B cell (primary cell): ENCODE measurements at regions not wholly inside any gene's neighbourhood (a gene's known extent, or its start where the extent isn't known, plus 50 kb on each side); places are given as distances from the start of the nearest gene placed in this dataset.
"Not testable (repeated sequence)": the region's sequence is repeated elsewhere in the genome, so short reads cannot be mapped to it uniquely, and the experiment has no call there.

ENCODE experiments used
- ATAC-seq: fragments of 200-7000 bp; cut with Tn5 transposase; one replicate; pipeline ENCODE4 v1.10.0; 2021; ENCODE audit warnings: low read depth, mild to moderate bottlenecking, moderate number of reproducible peaks, moderate library complexity
- CTCF ChIA-PET: fragments of 350-600 bp; sonication (Branson Sonifier 250); formaldehyde crosslinking; loops from one replicate; lab custom pipeline; 2021; ENCODE audit warnings: antibody characterized with exemption, inconsistent platforms; lab: Charles Lee
- POLR2A ChIA-PET: fragments of 350-600 bp; sonication (Branson Sonifier 250); formaldehyde crosslinking; loops from one replicate; lab custom pipeline; 2021; ENCODE audit warnings: antibody characterized with exemption; lab: Charles Lee
- DNase-seq: peaks from one replicate; pipeline ENCODE4 v3.0.0; 2013
- H2AFZ ChIP-seq: 2 replicates; pipeline ENCODE4 v1.6.1; 2012; ENCODE audit warnings: mild to moderate bottlenecking, low read depth, low read length; ENCODE audit not compliant: insufficient read depth, poor library complexity, severe bottlenecking
- H3K27ac ChIP-seq, 2 donors: 1 replicate in 1 of 2; 2 replicates in 1 of 2; pipeline ENCODE4 v1.5.1; 2012 to 2013; ENCODE audit warnings: low read length in 2 of 2, mild to moderate bottlenecking in 2 of 2, moderate library complexity in 1 of 2
- H3K27me3 ChIP-seq, 4 experiments: fragments of 200-600 bp in 1 of 4; sonication (generic) in 1 of 4; replicated peaks in 1 of 4; 1 replicate in 2 of 4; 2 replicates in 2 of 4; pipeline versions ENCODE4 v1.6.1 to v1.7.0; 2013 to 2016; ENCODE audit warnings: low read length in 3 of 4, mild to moderate bottlenecking in 2 of 4, mixed read lengths in 1 of 4, moderate library complexity in 1 of 4; ENCODE audit not compliant: insufficient read depth in 4 of 4, control insufficient read depth in 3 of 4; ENCODE audit errors: control extremely low read depth in 1 of 4
- H3K36me3 ChIP-seq, 2 experiments: replicated peaks in 1 of 2; 1 replicate in 1 of 2; 2 replicates in 1 of 2; pipeline versions ENCODE4 v1.6.1 to v1.7.1; 2013; ENCODE audit warnings: low read length in 1 of 2; ENCODE audit not compliant: insufficient read depth in 2 of 2, control insufficient read depth in 1 of 2; ENCODE audit errors: control extremely low read depth in 1 of 2, extremely low read depth in 1 of 2
- H3K4me1 ChIP-seq, 2 donors: fragments of 200-600 bp in 1 of 2; sonication (generic) in 1 of 2; 1 replicate in 1 of 2; 2 replicates in 1 of 2; pipeline versions ENCODE4 v1.5.1 to v1.6.1; 2013 to 2017; ENCODE audit warnings: low read length in 2 of 2; ENCODE audit not compliant: control insufficient read depth in 2 of 2, insufficient read depth in 2 of 2
- H3K4me2 ChIP-seq: replicated peaks from 2 replicates; pipeline ENCODE3; 2012; ENCODE audit warnings: mild to moderate bottlenecking, low read depth, low read length; ENCODE audit not compliant: poor library complexity, severe bottlenecking
- H3K4me3 ChIP-seq, 5 experiments: fragments of 200-600 bp in 1 of 5; sonication (generic) in 1 of 5; 1 replicate in 3 of 5; 2 replicates in 2 of 5; pipeline versions ENCODE4 v1.5.1 to v1.7.0; 2011 to 2016; ENCODE audit warnings: low read length in 4 of 5, mild to moderate bottlenecking in 4 of 5, low read depth in 2 of 5, control low read depth in 1 of 5, moderate library complexity in 1 of 5; ENCODE audit not compliant: insufficient read depth in 1 of 5; ENCODE audit errors: control extremely low read depth in 1 of 5, extremely low read depth in 1 of 5
- H3K79me2 ChIP-seq: fragments of 200-600 bp; sonication (generic); one replicate; pipeline ENCODE4 v1.6.0; 2016; ENCODE audit warnings: low read length; ENCODE audit not compliant: control insufficient read depth, insufficient read depth
- H3K9ac ChIP-seq: fragments of 200-600 bp; sonication (generic); 2 replicates; pipeline ENCODE4 v1.6.1; 2017; ENCODE audit warnings: mild to moderate bottlenecking, low read length, moderate library complexity
- H3K9me3 ChIP-seq, 3 donors: one replicate each; pipeline versions ENCODE4 v1.6.1 to v1.7.1; 2013; ENCODE audit warnings: low read length in 2 of 3; ENCODE audit not compliant: control insufficient read depth in 2 of 3, insufficient read depth in 1 of 3; ENCODE audit errors: control extremely low read depth in 1 of 3
- H4K20me1 ChIP-seq: 2 replicates; pipeline ENCODE4 v1.6.0; 2012; ENCODE audit warnings: mild to moderate bottlenecking, low read length; ENCODE audit not compliant: insufficient read depth, control insufficient read depth, poor library complexity, severe bottlenecking
- H3K27ac Mint-ChIP-seq: one replicate; pipeline ENCODE4 v1.8.0; 2021; ENCODE audit warnings: mixed read lengths
- H3K27me3 Mint-ChIP-seq: one replicate; pipeline ENCODE4 v1.8.0; 2021; ENCODE audit warnings: mixed read lengths
- H3K4me1 Mint-ChIP-seq: one replicate; pipeline ENCODE4 v1.8.0; 2021; ENCODE audit warnings: mixed read lengths
- H3K4me3 Mint-ChIP-seq: one replicate; pipeline ENCODE4 v1.8.0; 2021; ENCODE audit warnings: mixed read lengths
- H3K9me3 Mint-ChIP-seq: one replicate; pipeline ENCODE4 v1.8.0; 2022; ENCODE audit warnings: mixed read lengths; ENCODE audit not compliant: insufficient read depth
- EZH2 ChIP-seq: IDR thresholded peaks from 2 replicates; pipeline ENCODE4 v1.6.1; 2012; ENCODE audit warnings: borderline replicate concordance, low read depth, mild to moderate bottlenecking, moderate library complexity, low read length; ENCODE audit not compliant: insufficient read depth, poor library complexity, severe bottlenecking
- WGBS: methylation state at CpG from one replicate; pipeline ENCODE4 v1.1.5; 2013; ENCODE audit warnings: missing lambda C conversion rate; ENCODE audit not compliant: insufficient coverage; 5-methylcytosine and 5-hydroxymethylcytosine counted together
- intact Hi-C: fragments of 100-400 bp; cut with micrococcal nuclease; formaldehyde crosslinking; loops from one replicate; pipeline ENCODE4 v1.10.0; 2022
- TF ChIP-seq, protein P1 (sequence below): fragments of 200-600 bp; IDR thresholded peaks from one replicate; pipeline ENCODE4 v1.8.0; 2022; ENCODE audit warnings: antibody characterized with exemption, mild to moderate bottlenecking

DNA sequence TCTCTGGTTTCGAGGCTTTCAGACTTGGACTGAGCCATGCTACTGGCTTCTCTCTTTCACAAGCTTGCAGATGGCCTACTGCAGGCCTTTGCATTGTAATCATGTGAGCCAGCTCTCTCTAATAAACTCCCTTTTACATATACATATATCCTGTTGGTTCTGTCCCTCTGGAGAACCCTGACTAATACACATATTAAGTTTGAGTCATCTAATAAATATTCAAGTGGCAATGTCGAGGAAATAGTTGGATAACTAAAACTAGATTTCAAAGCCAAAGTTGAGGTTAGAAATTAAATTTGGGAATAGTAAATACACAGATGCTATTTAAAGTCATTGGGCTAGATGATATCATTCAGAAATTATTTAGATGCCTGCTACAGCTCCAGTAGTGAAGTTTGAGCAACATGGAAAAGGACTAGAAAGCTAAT lies 1343.4 kb downstream of the GRIK2 start:
- H3K4me3 Mint-ChIP-seq: no peak overlapping the region
- DNase-seq (no peak), ATAC-seq (no peak)
- H3K27ac Mint-ChIP-seq: no peak overlapping the region
- no peaks in the 10 kb centered on the region for H3K27me3 Mint-ChIP-seq
- no peaks in the 10 kb centered on the region for H3K79me2 ChIP-seq
- H3K4me1 ChIP-seq: no peaks in the 10 kb centered on the region
- no peaks in the 10 kb centered on the region for H3K27me3 ChIP-seq
- H2AFZ ChIP-seq: no peak overlapping the region
- no peak overlapping the region for H3K27ac ChIP-seq
- H3K4me3 ChIP-seq: no peak overlapping the region
- H3K4me2 ChIP-seq: no peak overlapping the region
- no peak overlapping the region for H3K9ac ChIP-seq
- peaks cover 0 to 3% (median 0%) of the 10 kb centered on the region in 3 donors for H3K9me3 ChIP-seq
- no peaks in the 10 kb centered on the region for H3K4me1 Mint-ChIP-seq
- H3K9me3 Mint-ChIP-seq: no peaks in the 10 kb centered on the region
- TF ChIP-seq, protein P1, sequence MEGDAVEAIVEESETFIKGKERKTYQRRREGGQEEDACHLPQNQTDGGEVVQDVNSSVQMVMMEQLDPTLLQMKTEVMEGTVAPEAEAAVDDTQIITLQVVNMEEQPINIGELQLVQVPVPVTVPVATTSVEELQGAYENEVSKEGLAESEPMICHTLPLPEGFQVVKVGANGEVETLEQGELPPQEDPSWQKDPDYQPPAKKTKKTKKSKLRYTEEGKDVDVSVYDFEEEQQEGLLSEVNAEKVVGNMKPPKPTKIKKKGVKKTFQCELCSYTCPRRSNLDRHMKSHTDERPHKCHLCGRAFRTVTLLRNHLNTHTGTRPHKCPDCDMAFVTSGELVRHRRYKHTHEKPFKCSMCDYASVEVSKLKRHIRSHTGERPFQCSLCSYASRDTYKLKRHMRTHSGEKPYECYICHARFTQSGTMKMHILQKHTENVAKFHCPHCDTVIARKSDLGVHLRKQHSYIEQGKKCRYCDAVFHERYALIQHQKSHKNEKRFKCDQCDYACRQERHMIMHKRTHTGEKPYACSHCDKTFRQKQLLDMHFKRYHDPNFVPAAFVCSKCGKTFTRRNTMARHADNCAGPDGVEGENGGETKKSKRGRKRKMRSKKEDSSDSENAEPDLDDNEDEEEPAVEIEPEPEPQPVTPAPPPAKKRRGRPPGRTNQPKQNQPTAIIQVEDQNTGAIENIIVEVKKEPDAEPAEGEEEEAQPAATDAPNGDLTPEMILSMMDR: no peak
- no peak for TF ChIP-seq EZH2
- POLR2A ChIA-PET: no interaction called here
- H3K36me3 ChIP-seq: no peaks in the 10 kb centered on the region
- 89% methylated on average over 1 of the region's 2 CpGs for WGBS
- CTCF ChIA-PET: interaction anchor here (0.6 kb wide), 1 partner anchor 1660 kb away, joined by 3 read pairs; no protein-coding TSS in a partner anchor
- H4K20me1 ChIP-seq: no peaks in the 10 kb centered on the region
- intact Hi-C loops: no loop called here

DNA sequence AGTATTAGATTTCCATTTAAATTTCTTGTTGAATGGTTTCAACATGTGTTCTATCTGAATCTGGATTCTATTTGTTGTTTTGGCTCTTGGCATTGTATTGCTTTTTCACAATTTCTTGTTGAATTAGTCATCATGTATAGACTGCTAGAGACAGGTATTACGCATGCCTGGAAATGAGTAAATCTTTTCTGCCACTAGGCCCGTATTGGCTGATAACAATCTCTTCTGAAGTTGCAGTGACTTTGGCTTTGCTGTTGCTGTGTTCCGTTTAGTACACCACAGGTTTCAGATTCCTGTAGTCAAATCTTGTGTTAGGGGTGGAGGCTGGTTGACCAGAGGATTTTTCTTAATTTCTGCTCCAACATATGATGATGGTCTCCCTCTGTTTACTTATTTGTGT lies 1339.4 kb downstream of the GRIK2 start:
- no peak for DNase-seq
- peaks cover 0 to 3% (median 0%) of the 10 kb centered on the region in 3 donors for H3K9me3 ChIP-seq
- WGBS: 48% methylated on average over 2 of the region's 3 CpGs
- H3K79me2 ChIP-seq: no peaks in the 10 kb centered on the region
- no peaks in the 10 kb centered on the region for H3K9me3 Mint-ChIP-seq
- H3K4me1 Mint-ChIP-seq: no peaks in the 10 kb centered on the region
- CTCF ChIA-PET: no interaction called here
- H3K4me2 ChIP-seq: no peak overlapping the region
- H3K4me3 Mint-ChIP-seq: no peak overlapping the region
- H2AFZ ChIP-seq: no peak overlapping the region
- no peak overlapping the region for H3K9ac ChIP-seq
- H3K4me1 ChIP-seq: no peaks in the 10 kb centered on the region
- ATAC-seq: no peak
- H3K27ac Mint-ChIP-seq: no peak overlapping the region
- H3K36me3 ChIP-seq: no peaks in the 10 kb centered on the region
- no peaks in the 10 kb centered on the region for H4K20me1 ChIP-seq
- intact Hi-C loops: no loop called here
- no peaks in the 10 kb centered on the region for H3K27me3 ChIP-seq
- H3K4me3 ChIP-seq: no peak overlapping the region
- H3K27me3 Mint-ChIP-seq: no peaks in the 10 kb centered on the region
- no peak for TF ChIP-seq EZH2
- TF ChIP-seq, protein P1: no peak
- H3K27ac ChIP-seq: no peak overlapping the region
- POLR2A ChIA-PET: no interaction called here

DNA sequence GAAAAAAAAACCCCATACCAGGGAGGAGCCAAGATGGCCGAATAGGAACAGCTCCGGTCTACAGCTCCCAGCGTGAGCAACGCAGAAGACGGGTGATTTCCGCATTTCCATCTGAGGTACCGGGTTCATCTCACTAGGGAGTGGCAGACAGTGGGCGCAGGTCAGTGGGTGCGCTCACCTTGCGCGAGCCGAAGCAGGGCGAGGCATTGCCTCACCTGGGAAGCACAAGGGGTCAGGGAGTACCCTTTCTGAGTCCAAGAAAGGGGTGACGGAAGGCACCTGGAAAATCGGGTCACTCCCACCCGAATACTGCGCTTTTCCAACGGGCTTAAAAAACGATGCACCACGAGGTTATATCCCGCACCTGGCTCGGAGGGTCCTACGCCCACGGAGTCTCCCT lies 1328.6 kb downstream of the GRIK2 start:
- H3K4me1 Mint-ChIP-seq, H3K27ac ChIP-seq, H3K4me3 Mint-ChIP-seq, H3K4me1 ChIP-seq, H3K27ac Mint-ChIP-seq, H3K27me3 Mint-ChIP-seq, H3K9me3 Mint-ChIP-seq, POLR2A ChIA-PET, H3K27me3 ChIP-seq, intact Hi-C loops, H4K20me1 ChIP-seq, ATAC-seq, H3K9ac ChIP-seq, H3K4me2 ChIP-seq, DNase-seq, H3K79me2 ChIP-seq, H3K4me3 ChIP-seq, H2AFZ ChIP-seq, CTCF ChIA-PET, H3K36me3 ChIP-seq, H3K9me3 ChIP-seq: not testable (repeated sequence)
- 98% methylated on average over 20 of the region's 24 CpGs for WGBS
